ENCODE measurements at regions not wholly inside any gene's neighbourhood (a gene's known extent, or its start where the extent isn't known, plus 50 kb on each side); places are given as distances from the start of the nearest gene placed in this dataset.
"Not testable (repeated sequence)": the region's sequence is repeated elsewhere in the genome, so short reads cannot be mapped to it uniquely, and the experiment has no call there.

- DNase-seq: no peak
Observed at GRCh38 chr3:6467186-6467585, 393.7 kb upstream of the GRM7 start.

GRCh38 chr3:6468589-6468988 lies 392.3 kb upstream of the GRM7 start:
- DNase-seq: no peak

- DNase-seq: no peak
Observed at GRCh38 chr3:6471744-6472143, 389.2 kb upstream of the GRM7 start.

DNA sequence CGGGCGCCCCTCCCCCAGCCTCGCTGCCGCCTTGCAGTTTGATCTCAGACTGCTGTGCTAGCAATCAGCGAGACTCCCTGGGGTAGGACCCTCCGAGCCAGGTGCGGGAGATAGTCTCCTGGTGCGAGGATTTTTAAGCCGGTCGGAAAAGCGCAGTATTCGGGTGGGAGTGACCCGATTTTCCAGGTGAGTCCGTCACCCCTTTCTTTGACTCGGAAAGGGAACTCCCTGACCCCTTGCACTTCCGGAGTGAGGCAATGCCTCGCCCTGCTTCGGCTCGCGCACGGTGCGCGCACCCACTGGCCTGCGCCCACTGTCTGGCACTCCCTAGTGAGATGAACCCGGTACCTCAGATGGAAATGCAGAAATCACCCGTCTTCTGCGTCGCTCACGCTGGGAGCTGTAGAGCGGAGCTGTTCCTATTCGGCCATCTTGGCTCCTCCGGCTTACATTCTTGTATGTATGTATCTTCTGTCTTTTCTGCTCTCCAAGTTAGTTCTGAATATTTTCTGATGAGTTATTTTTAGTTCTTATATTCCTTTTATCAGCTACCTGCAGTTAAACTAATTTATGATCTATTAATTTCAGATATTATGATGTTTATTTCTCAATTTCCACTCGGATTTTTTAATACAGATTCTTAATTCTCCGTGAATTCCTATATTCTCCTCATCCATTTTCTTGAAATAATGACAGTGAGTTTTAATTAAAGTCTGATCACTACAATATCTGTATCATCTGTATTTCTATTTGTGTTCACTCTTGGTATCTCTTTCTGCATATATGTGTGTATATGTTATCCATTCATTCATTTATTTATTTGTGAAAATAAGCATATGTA lies 370.2 kb upstream of the GRM7 start:
- DNase-seq: not testable (repeated sequence)

DNA sequence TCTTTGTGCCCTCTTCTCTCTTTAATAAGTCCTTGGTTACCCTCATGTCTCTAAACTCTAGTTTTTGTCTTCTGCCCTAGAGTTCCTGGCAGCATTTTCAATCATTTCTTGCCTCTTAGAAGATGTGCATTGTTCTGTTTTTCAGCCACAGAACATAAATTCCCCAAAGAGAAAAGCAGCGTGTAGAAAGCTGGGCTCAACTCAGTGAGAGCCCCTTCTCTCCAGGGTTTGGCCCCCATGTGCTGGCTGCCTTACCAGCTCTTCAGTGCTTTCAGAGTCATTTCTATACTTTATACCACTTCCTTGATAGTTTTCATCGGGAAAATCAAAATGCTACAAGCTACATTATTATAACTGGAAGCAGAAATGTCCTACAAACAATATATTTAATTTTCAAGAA lies 369.1 kb upstream of the GRM7 start:
- DNase-seq: no peak

DNA sequence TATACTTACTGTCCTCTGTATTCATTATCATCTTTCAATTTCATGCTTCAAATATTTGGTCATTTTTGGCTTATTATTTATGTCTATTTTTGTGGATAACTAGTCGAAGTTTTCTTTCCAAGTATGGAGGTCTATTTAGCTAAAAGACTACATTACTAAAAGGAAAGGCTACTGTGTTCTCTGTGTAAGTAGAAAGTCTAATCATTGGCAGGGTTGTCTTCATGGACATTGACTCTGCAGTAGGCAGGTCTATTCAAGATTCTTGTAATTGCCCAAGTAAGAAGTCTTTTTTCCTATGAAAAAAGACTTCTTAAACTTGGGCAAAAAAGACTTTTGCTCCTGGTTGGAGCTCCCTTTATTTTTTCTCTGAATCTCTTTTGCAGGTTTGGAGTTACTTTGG lies 368.6 kb upstream of the GRM7 start:
- no peak for DNase-seq

- not testable (repeated sequence) for DNase-seq
Observed at GRCh38 chr3:6498944-6499343, 362.0 kb upstream of the GRM7 start.

- no peak for DNase-seq
Observed at GRCh38 chr3:6504347-6504746, 356.6 kb upstream of the GRM7 start.

DNA sequence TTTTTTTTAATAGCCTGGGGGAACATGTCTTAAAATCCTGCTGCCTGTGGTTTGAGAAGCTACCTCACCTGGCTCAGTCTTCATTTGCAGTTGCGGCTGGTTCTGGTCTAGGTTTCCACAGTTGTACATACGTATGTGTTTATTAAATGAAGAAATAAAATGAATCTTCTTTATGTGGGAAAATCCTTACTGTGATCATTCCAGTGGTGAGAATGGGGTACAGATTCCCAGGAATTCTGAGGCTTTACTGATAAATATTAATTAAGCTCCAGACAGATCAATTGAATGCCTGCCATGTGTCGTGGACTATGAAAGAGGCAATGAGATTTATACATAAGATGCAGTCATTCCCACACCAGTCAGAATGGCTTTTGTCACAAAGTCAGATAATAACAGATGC lies 356.1 kb upstream of the GRM7 start:
- DNase-seq: no peak

GRCh38 chr3:6508410-6508759 lies 352.5 kb upstream of the GRM7 start:
- no peak for DNase-seq

GRCh38 chr3:6509576-6509975 lies 351.3 kb upstream of the GRM7 start:
- no peak for DNase-seq

DNA sequence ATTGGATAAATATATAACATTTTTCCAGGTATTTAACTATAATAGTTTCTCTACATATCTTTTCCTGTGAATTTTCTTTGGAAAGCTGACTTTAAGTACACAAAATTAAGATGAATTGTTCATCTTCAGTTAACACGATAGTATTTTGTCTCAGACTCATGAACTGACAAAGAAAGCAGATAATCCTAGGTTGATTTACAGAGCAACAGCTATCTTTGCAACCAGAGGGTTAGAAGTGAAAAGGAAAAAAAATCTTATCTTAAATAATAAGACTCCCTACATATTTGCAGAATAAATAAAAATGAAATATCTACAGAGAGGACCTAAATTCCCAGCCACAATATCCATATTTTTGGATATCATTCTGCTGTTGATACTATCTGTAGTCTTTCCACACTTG lies 350.2 kb upstream of the GRM7 start:
- no peak for DNase-seq

GRCh38 chr3:6512172-6512800 lies 348.6 kb upstream of the GRM7 start:
- DNase-seq: no peak

- DNase-seq: no peak
Observed at GRCh38 chr3:6516143-6516542, 344.8 kb upstream of the GRM7 start.

DNA sequence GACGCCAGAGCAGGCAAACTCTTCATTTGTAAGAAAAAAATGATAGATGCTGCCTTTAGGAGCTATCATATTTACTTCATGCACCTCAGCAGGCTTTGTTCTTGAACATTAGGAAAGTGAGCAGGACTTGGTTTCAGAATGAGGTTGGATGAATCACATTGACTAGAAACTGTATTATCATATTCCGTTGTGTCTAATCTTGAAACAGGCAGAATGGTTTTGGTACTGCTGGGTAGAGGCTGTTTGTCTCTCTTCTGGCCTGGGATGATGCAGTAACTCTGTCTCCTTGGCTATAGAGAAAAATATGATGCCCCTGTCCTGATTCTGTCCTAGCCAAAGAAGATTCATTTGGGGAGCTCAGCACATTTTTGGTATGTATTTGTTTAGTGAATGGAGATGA lies 344.2 kb upstream of the GRM7 start:
- DNase-seq: no peak

DNA sequence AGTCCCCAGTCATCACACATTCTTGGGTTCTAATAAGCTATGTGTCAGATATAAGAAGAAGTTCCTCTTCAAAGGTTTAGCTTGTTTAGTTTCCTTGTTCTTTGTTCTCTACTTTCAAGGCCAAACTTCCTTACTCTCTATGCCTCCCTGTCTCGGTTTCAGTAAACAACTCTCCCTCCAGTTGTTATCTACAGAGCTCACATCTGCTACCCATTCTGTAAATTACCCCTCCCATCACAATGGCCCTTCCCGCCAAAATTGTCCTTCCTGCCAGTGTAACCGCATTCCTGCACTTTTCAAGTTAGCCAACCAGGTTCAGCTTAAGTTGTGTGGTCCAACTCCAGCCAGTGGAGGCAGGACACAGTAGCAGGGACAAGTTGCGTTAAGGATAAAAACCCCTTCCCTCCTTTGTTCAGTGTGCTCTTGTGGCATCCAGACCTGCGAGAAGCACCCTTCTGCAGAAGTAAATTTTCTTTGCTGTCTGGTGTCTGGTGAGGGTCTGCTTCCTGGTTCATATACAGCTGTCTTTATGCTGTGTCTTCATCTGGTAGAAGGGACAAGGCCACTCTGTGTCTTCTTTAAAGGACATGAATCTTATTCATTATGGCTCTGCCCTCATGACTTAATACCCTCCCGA lies 342.1 kb upstream of the GRM7 start:
- no peak for DNase-seq

- DNase-seq: no peak
Observed at GRCh38 chr3:6521369-6522113, 339.4 kb upstream of the GRM7 start.

DNA sequence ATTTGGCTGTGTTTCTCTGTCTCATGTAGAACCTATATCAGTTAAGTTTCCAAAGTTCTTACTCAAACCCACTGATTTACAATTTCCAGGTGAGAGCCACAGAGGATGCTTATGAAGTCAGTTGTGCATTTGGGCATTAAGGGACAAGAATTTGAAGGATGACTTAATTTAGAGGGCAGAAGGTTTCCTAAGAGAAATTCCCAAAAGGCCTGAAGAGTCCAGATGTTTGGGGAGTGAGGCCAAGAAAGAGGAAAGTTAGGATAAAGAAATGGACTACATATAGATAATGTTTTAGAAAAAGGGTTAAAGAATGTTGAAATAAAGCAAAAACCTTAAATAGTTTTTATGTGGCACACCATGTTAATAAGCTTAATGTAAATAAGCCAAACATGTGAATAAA lies 338.7 kb upstream of the GRM7 start:
- no peak for DNase-seq

DNA sequence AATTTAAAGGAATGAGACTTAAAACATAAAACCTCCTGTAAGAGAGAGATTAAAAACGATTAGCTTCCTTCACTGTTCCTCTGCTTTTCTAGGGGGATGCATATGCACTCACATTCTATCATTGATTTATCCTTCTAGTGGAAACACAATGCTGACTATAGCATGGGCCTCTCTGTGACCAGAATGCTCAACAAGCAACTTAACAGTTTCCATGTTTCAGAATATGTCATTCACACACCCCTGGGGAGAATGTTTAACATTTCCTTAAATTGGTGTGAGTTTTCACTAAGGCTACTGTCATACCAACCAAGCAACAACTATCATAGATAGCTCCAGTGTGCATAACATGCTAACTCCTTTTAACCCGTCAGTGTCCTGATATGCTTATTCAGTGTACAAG lies 337.9 kb upstream of the GRM7 start:
- DNase-seq: no peak

DNA sequence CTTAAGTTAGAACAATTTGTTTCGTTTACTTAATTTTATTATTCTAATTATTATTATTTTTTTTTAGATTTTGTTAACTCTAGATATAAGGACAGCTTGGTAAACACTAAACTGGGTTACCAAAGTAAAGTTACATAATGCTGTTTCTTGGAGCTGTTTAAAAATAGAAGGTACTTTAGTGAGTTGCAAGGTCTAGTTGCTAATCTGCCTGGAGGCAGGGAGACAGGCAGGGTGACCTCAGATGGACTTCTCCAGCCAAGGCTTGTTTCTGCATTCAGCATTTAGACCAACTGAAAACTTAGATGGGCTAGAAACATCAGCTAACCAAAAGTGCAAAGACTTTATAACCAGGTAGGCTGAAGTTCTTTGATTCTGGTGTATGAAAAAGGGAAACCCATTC lies 336.4 kb upstream of the GRM7 start:
- no peak for DNase-seq

GRCh38 chr3:6526321-6526720 lies 334.6 kb upstream of the GRM7 start:
- DNase-seq: no peak

GRCh38 chr3:6526861-6527260 lies 334.1 kb upstream of the GRM7 start:
- DNase-seq: no peak

- DNase-seq: no peak
Observed at GRCh38 chr3:6528951-6529350, 332.0 kb upstream of the GRM7 start.

GRCh38 chr3:6531153-6531552 lies 329.8 kb upstream of the GRM7 start:
- DNase-seq: no peak
